Activated B cell treated with CpG ODN at 0.5 μM for 24 hours (primary cell): ENCODE measurements at regions not wholly inside any gene's neighbourhood (a gene's known extent, or its start where the extent isn't known, plus 50 kb on each side); places are given as distances from the start of the nearest gene placed in this dataset.

ENCODE experiments used
- ATAC-seq: fragments of 200-7000 bp; cut with Tn5 transposase; one replicate; pipeline ENCODE4 v1.10.0; 2021; ENCODE audit warnings: low read depth, mild to moderate bottlenecking, moderate library complexity
- CTCF ChIA-PET: fragments of 350-600 bp; sonication (Branson Sonifier 250); formaldehyde crosslinking; loops from one replicate; lab custom pipeline; 2021; ENCODE audit warnings: antibody characterized with exemption; lab: Charles Lee
- POLR2A ChIA-PET: fragments of 350-600 bp; sonication (Branson Sonifier 250); formaldehyde crosslinking; loops from one replicate; lab custom pipeline; 2021; ENCODE audit warnings: antibody characterized with exemption; lab: Charles Lee
- DNase-seq: peaks from one replicate; pipeline ENCODE4 v3.0.0; 2022
- H3K27ac Mint-ChIP-seq: one replicate; pipeline ENCODE4 v1.8.0; 2020; ENCODE audit warnings: mixed read lengths
- H3K27me3 Mint-ChIP-seq: one replicate; pipeline ENCODE4 v1.8.0; 2021; ENCODE audit warnings: mixed read lengths
- H3K36me3 Mint-ChIP-seq: one replicate; pipeline ENCODE4 v1.8.0; 2021; ENCODE audit warnings: low read depth, mixed read lengths
- H3K4me1 Mint-ChIP-seq: one replicate; pipeline ENCODE4 v1.8.0; 2021; ENCODE audit warnings: mixed read lengths
- H3K4me3 Mint-ChIP-seq: one replicate; pipeline ENCODE4 v1.8.0; 2020; ENCODE audit warnings: mild to moderate bottlenecking, mixed read lengths
- H3K9me3 Mint-ChIP-seq: one replicate; pipeline ENCODE4 v1.8.0; 2020; ENCODE audit warnings: mixed read lengths
- intact Hi-C: fragments of 100-400 bp; cut with micrococcal nuclease; formaldehyde crosslinking; loops from one replicate; pipeline ENCODE4 v1.15.1; 2024
- TF ChIP-seq, protein P1 (sequence below): fragments of 200-600 bp; IDR thresholded peaks from one replicate; pipeline ENCODE4 v1.8.0; 2022; ENCODE audit warnings: antibody characterized with exemption, mild to moderate bottlenecking

GRCh38 chr3:189393598-189393997 is 221.8 kb downstream of the TPRG1 start:
- ATAC-seq (no peak), DNase-seq (no peak)
- TF ChIP-seq, protein P1, sequence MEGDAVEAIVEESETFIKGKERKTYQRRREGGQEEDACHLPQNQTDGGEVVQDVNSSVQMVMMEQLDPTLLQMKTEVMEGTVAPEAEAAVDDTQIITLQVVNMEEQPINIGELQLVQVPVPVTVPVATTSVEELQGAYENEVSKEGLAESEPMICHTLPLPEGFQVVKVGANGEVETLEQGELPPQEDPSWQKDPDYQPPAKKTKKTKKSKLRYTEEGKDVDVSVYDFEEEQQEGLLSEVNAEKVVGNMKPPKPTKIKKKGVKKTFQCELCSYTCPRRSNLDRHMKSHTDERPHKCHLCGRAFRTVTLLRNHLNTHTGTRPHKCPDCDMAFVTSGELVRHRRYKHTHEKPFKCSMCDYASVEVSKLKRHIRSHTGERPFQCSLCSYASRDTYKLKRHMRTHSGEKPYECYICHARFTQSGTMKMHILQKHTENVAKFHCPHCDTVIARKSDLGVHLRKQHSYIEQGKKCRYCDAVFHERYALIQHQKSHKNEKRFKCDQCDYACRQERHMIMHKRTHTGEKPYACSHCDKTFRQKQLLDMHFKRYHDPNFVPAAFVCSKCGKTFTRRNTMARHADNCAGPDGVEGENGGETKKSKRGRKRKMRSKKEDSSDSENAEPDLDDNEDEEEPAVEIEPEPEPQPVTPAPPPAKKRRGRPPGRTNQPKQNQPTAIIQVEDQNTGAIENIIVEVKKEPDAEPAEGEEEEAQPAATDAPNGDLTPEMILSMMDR: no peak
- Mint-ChIP-seq H3K9me3 (no peaks in the 10 kb centered on the region), H3K36me3 (no peaks in the 10 kb centered on the region), H3K4me3 (no peak overlapping the region), H3K27ac (no peak overlapping the region), H3K27me3 (no peaks in the 10 kb centered on the region), H3K4me1 (peaks cover 13% of the 10 kb centered on the region)
- intact Hi-C loops: no loop called here
- POLR2A ChIA-PET: no interaction called here
- CTCF ChIA-PET: no interaction called here

DNA sequence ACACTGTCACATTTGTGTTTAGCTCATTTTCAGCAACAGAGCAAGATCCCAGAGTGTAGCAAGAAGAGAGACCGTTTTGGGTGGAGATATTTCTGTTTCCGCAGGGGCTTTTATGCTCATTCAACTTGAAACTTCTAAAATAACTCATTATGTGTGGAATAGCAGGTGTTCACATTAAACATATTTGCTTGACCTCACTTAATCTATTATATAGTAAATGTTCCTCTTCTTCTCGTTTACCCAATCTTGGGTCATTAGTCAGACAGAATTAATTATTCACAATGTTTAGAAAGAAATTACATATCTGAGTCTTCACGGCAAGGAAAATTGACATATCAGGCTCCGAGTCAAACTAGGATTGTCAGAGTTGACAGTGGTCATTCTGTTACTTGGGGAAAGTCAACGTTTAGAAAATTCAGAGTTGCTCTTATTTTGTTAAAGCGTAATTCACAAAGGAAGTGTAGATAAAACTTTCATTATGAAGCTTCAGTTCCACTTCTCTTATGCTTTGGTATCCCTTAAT is 222.9 kb downstream of the TPRG1 start:
- Mint-ChIP-seq H3K27me3 (no peaks in the 10 kb centered on the region), H3K4me3 (no peak overlapping the region), H3K4me1 (peaks cover 13% of the 10 kb centered on the region), H3K9me3 (no peaks in the 10 kb centered on the region), H3K27ac (no peak overlapping the region), H3K36me3 (no peaks in the 10 kb centered on the region)
- POLR2A ChIA-PET: no interaction called here
- TF ChIP-seq, protein P1: no peak
- DNase-seq (no peak), ATAC-seq (no peak)
- intact Hi-C loops: no loop called here
- CTCF ChIA-PET: no interaction called here

DNA sequence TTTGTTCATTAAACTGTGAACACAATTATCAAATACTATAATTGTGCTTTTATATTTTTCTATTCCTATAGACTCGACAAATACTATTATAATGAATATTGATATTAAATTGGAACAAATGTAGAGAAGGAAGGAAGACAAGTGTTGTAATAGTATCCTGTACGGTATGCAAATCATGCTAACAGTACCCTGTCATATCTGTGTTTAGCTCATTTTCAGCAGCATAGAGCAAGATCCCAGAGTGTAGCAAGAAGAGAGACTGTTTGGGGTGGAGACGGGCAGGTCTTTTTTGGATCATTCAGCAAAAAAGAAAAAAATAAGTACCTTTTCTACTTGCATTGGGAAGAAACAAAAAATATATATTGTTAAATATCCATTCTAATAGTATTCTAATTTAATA is 224.1 kb downstream of the TPRG1 start:
- Mint-ChIP-seq H3K4me3 (no peak overlapping the region), H3K9me3 (no peaks in the 10 kb centered on the region), H3K27ac (no peak overlapping the region), H3K36me3 (no peaks in the 10 kb centered on the region), H3K27me3 (no peaks in the 10 kb centered on the region), H3K4me1 (peaks cover 13% of the 10 kb centered on the region)
- DNase-seq: no peak
- TF ChIP-seq, protein P1: no peak
- intact Hi-C loops: no loop called here
- no peak for ATAC-seq
- CTCF ChIA-PET: no interaction called here
- POLR2A ChIA-PET: no interaction called here

- Mint-ChIP-seq H3K4me1 (peaks cover 13% of the 10 kb centered on the region), H3K27ac (no peak overlapping the region), H3K27me3 (no peaks in the 10 kb centered on the region), H3K4me3 (no peak overlapping the region), H3K36me3 (no peaks in the 10 kb centered on the region), H3K9me3 (peaks cover 2% of the 10 kb centered on the region)
- TF ChIP-seq, protein P1: no peak
- DNase-seq (no peak), ATAC-seq (no peak)
- intact Hi-C loops: no loop called here
- CTCF ChIA-PET: no interaction called here
- POLR2A ChIA-PET: no interaction called here
Measured at GRCh38 chr3:189398656-189399055, 226.9 kb downstream of the TPRG1 start.

DNA sequence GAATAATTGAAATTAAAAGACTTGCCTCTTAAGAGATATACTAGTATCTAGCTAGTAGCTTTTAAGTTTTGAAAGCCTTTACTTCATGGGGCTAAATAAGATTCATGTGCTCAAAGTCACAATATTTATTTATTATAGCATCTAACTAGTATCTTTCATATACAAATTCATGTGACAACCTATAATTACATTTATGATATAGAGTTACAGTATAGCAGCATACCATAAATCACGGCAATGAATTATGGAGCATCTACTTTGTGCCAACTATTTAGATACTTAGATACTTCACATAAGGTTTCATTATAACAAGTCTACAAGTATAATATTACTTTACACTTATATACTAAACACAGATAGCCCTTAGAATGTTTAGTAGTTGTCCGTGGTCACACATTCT is 229.4 kb downstream of the TPRG1 start:
- ChIA-PET POLR2A (no interaction called here), CTCF (no interaction called here)
- ATAC-seq (no peak), DNase-seq (no peak)
- Mint-ChIP-seq H3K4me1 (no peaks in the 10 kb centered on the region), H3K27me3 (no peaks in the 10 kb centered on the region), H3K4me3 (no peak overlapping the region), H3K9me3 (peaks cover 2% of the 10 kb centered on the region), H3K27ac (no peak overlapping the region), H3K36me3 (no peaks in the 10 kb centered on the region)
- intact Hi-C loops: no loop called here
- TF ChIP-seq, protein P1: no peak
